Parathyroid adenoma (tissue), 2 donors: ENCODE measurements at regions not wholly inside any gene's neighbourhood (a gene's known extent, or its start where the extent isn't known, plus 50 kb on each side); places are given as distances from the start of the nearest gene placed in this dataset.

ENCODE experiments used
- H2AFZ ChIP-seq: fragments of 300-600 bp; sonication (generic); one replicate; pipeline ENCODE4 v1.7.0; 2017; ENCODE audit warnings: antibody characterized with exemption, mild to moderate bottlenecking
- H3K27ac ChIP-seq: fragments of 300-600 bp; sonication (generic); one replicate; pipeline ENCODE4 v1.7.0; 2017
- H3K27me3 ChIP-seq: fragments of 300-600 bp; sonication (generic); one replicate; pipeline ENCODE4 v1.7.0; 2017; ENCODE audit warnings: low read length; ENCODE audit not compliant: control insufficient read depth, insufficient read depth
- H3K36me3 ChIP-seq: fragments of 300-600 bp; sonication (generic); one replicate; pipeline ENCODE4 v1.7.0; 2017; ENCODE audit warnings: low read length; ENCODE audit not compliant: control insufficient read depth, insufficient read depth
- H3K4me1 ChIP-seq: fragments of 300-600 bp; sonication (generic); one replicate; pipeline ENCODE4 v1.7.0; 2017; ENCODE audit warnings: control low read depth
- H3K4me2 ChIP-seq: fragments of 300-600 bp; sonication (generic); one replicate; pipeline ENCODE4 v1.7.0; 2017; ENCODE audit warnings: low read length
- H3K4me3 ChIP-seq: fragments of 300-600 bp; sonication (generic); one replicate; pipeline ENCODE4 v1.7.0; 2017; ENCODE audit warnings: low read depth, low read length
- H3K79me2 ChIP-seq: fragments of 300-600 bp; sonication (generic); one replicate; pipeline ENCODE4 v1.7.0; 2017; ENCODE audit warnings: control low read depth
- H3K9ac ChIP-seq: fragments of 300-600 bp; sonication (generic); one replicate; pipeline ENCODE4 v1.7.0; 2017; ENCODE audit warnings: mild to moderate bottlenecking
- H3K9me3 ChIP-seq: fragments of 300-600 bp; sonication (generic); one replicate; pipeline ENCODE4 v1.7.0; 2017; ENCODE audit warnings: low read length; ENCODE audit not compliant: control insufficient read depth
- CTCF ChIP-seq: fragments of 300-600 bp; sonication (generic); IDR thresholded peaks from one replicate; pipeline ENCODE4 v1.7.0; 2017; ENCODE audit warnings: antibody characterized with exemption, mild to moderate bottlenecking
- donor health status: primary hyperparathyroidism.

GRCh38 chr6:91683240-91683639, 1096.4 kb upstream of the MAP3K7 start:
- no peak overlapping the region for H3K27ac ChIP-seq
- H3K4me1 ChIP-seq, result peaks cover 6% of the 10 kb centered on the region
- H3K27me3 ChIP-seq, result no peaks in the 10 kb centered on the region
- H3K36me3 ChIP-seq, result no peaks in the 10 kb centered on the region
- no peaks in the 10 kb centered on the region for H3K9me3 ChIP-seq
- no peaks in the 10 kb centered on the region for H3K79me2 ChIP-seq
- no peak overlapping the region for H3K9ac ChIP-seq
- no peak overlapping the region for H3K4me2 ChIP-seq
- TF ChIP-seq CTCF, result no peak
- H2AFZ ChIP-seq, result no peak overlapping the region
- no peak overlapping the region for H3K4me3 ChIP-seq

- Histone ChIP-seq H2AFZ (no peak overlapping the region), H3K27me3 (no peaks in the 10 kb centered on the region)
- TF ChIP-seq CTCF, result no peak
Measured at GRCh38 chr6:91681296-91681695, 1094.4 kb upstream of the MAP3K7 start.

GRCh38 chr6:91678679-91679446, 1092.0 kb upstream of the MAP3K7 start:
- H3K27me3 ChIP-seq, result no peaks in the 10 kb centered on the region
- no peak overlapping the region for H3K27ac ChIP-seq

More at GRCh38 chr6:91681296-91681695, 1094.4 kb upstream of the MAP3K7 start:
- no peaks in the 10 kb centered on the region for H3K79me2 ChIP-seq
- no peak overlapping the region for H3K4me2 ChIP-seq
- peaks cover 6% of the 10 kb centered on the region for H3K4me1 ChIP-seq
- H3K27ac ChIP-seq, result no peak overlapping the region
- H3K9me3 ChIP-seq, result no peaks in the 10 kb centered on the region
- no peak overlapping the region for H3K4me3 ChIP-seq
- no peaks in the 10 kb centered on the region for H3K36me3 ChIP-seq
- no peak overlapping the region for H3K9ac ChIP-seq

GRCh38 chr6:91672201-91672600, 1085.3 kb upstream of the MAP3K7 start:
- Histone ChIP-seq H3K79me2 (no peaks in the 10 kb centered on the region), H3K27ac (no peak overlapping the region)
- no peak for TF ChIP-seq CTCF

More at GRCh38 chr6:91678679-91679446, 1092.0 kb upstream of the MAP3K7 start:
- H3K9me3 ChIP-seq, result no peaks in the 10 kb centered on the region
- no peak overlapping the region for H2AFZ ChIP-seq
- H3K36me3 ChIP-seq, result no peaks in the 10 kb centered on the region
- H3K4me1 ChIP-seq, result peaks cover 6% of the 10 kb centered on the region
- no peak for TF ChIP-seq CTCF
- peak overlapping the region; percentile 9 for H3K4me2 ChIP-seq
- no peak overlapping the region for H3K9ac ChIP-seq
- H3K4me3 ChIP-seq, result no peak overlapping the region
- H3K79me2 ChIP-seq, result no peaks in the 10 kb centered on the region

GRCh38 chr6:91669871-91670268, 1083.0 kb upstream of the MAP3K7 start:
- no peak for TF ChIP-seq CTCF
- no peak overlapping the region for H3K27ac ChIP-seq
- no peak overlapping the region for H2AFZ ChIP-seq
- no peaks in the 10 kb centered on the region for H3K36me3 ChIP-seq
- H3K4me1 ChIP-seq, result no peaks in the 10 kb centered on the region
- H3K79me2 ChIP-seq, result no peaks in the 10 kb centered on the region
- H3K4me3 ChIP-seq, result no peak overlapping the region
- H3K4me2 ChIP-seq, result no peak overlapping the region
- no peak overlapping the region for H3K9ac ChIP-seq
- H3K9me3 ChIP-seq, result no peaks in the 10 kb centered on the region
- no peaks in the 10 kb centered on the region for H3K27me3 ChIP-seq

More at GRCh38 chr6:91672201-91672600, 1085.3 kb upstream of the MAP3K7 start:
- Histone ChIP-seq H3K9ac (no peak overlapping the region), H3K36me3 (no peaks in the 10 kb centered on the region), H3K27me3 (no peaks in the 10 kb centered on the region), H3K4me1 (no peaks in the 10 kb centered on the region), H3K9me3 (no peaks in the 10 kb centered on the region), H2AFZ (no peak overlapping the region), H3K4me3 (no peak overlapping the region), H3K4me2 (no peak overlapping the region)
